ENCODE measurements at regions not wholly inside any gene's neighbourhood (a gene's known extent, or its start where the extent isn't known, plus 50 kb on each side); places are given as distances from the start of the nearest gene placed in this dataset.

GRCh38 chrX:39206399-39207145, 405.3 kb downstream of the MID1IP1 start (continued):
- no peak for TF ChIP-seq REST (IDR thresholded peaks at IDR 0.05; ENCODE audit: low read depth, low read length)

GRCh38 chrX:39211501-39211900, 410.2 kb downstream of the MID1IP1 start:
- no peaks in the 10 kb centered on the region for H3F3A ChIP-seq (replicated peaks; ENCODE audit: insufficient read depth)
- peaks cover 5% of the 10 kb centered on the region; the same call in 1 of the 2 replicates for H3K27me3 ChIP-seq (ENCODE audit: insufficient read depth)
- H3K4me1 ChIP-seq (ENCODE audit: control insufficient read depth in 1 of 2, insufficient read depth in 2 of 2, low read depth in 1 of 2, low read length in 1 of 2): no peaks in the 10 kb centered on the region
- no peaks in the 10 kb centered on the region for H3K9me3 ChIP-seq
- no peak overlapping the region for H3K9ac ChIP-seq
- no peak overlapping the region for H3K4me2 ChIP-seq
- no peak for DNase-seq
- ChIA-PET POLR2A (no interaction called here), CTCF (no interaction called here)
- 32% methylated on average over 1 of the region's 1 CpG for WGBS (ENCODE audit: low lambda C conversion rate)
- no peak overlapping the region for H2AFZ ChIP-seq (ENCODE audit: low read depth)
- H3K4me3 ChIP-seq (ENCODE audit: low read depth in 2 of 2, low read length in 1 of 2): no peak overlapping the region
- H3K9me2 ChIP-seq: no peaks in the 10 kb centered on the region
- no peaks in the 10 kb centered on the region for H3K36me3 ChIP-seq (replicated peaks in 1 of 2; ENCODE audit: control insufficient read depth in 1 of 2, insufficient read depth in 2 of 2, low read length in 1 of 2)
- no peaks in the 10 kb centered on the region for H4K20me1 ChIP-seq (ENCODE audit: insufficient read depth)
- H3K27ac ChIP-seq (ENCODE audit: low read depth in 2 of 2, low read length in 1 of 2): no peak overlapping the region
- H3K79me2 ChIP-seq (ENCODE audit: insufficient read depth): no peaks in the 10 kb centered on the region
- no peak for TF ChIP-seq SIN3A (IDR thresholded peaks at IDR 0.05; ENCODE audit: borderline replicate concordance, low read depth, low read length)
- no peak for TF ChIP-seq YY1 (IDR thresholded peaks at IDR 0.05; ENCODE audit: low read depth)
- TF ChIP-seq RFX5 (IDR thresholded peaks at IDR 0.05; ENCODE audit: low read length): no peak
- no peak for TF ChIP-seq GABPA (IDR thresholded peaks at IDR 0.05; ENCODE audit: low read depth)
- TF ChIP-seq MAX (IDR thresholded peaks at IDR 0.05; ENCODE audit: low read depth): no peak
- TF ChIP-seq MXI1 (IDR thresholded peaks at IDR 0.05; ENCODE audit: low read depth, low read length): no peak

- no peak overlapping the region for H2AFZ ChIP-seq (ENCODE audit: low read depth)
- DNase-seq: no peak
- TF ChIP-seq YY1 (IDR thresholded peaks at IDR 0.05; ENCODE audit: low read depth): no peak
- TF ChIP-seq NFIC (IDR thresholded peaks at IDR 0.05; ENCODE audit: borderline replicate concordance): no peak
- TF ChIP-seq FOXJ3 (CRISPR knock-in tag; IDR thresholded peaks at IDR 0.05): no peak
- TF ChIP-seq REST (IDR thresholded peaks at IDR 0.05; ENCODE audit: low read depth, low read length): no peak
- no peak for TF ChIP-seq TAF1 (IDR thresholded peaks at IDR 0.05; ENCODE audit: borderline replicate concordance, low read depth, low read length)
- TF ChIP-seq POLR2AphosphoS5 (IDR thresholded peaks at IDR 0.05; ENCODE audit: low read depth, low read length): no peak
- no peak for TF ChIP-seq USF2 (IDR thresholded peaks at IDR 0.05; ENCODE audit: borderline replicate concordance, low read depth, low read length)
- no peak for TF ChIP-seq RXRA (IDR thresholded peaks at IDR 0.05; ENCODE audit: borderline replicate concordance, low read depth)
- TF ChIP-seq NRF1 (IDR thresholded peaks at IDR 0.05; ENCODE audit: low read depth, low read length): no peak
- WGBS (ENCODE audit: low lambda C conversion rate): 24% methylated on average over 2 of the region's 2 CpGs
- H3K27me3 ChIP-seq (ENCODE audit: insufficient read depth): peaks cover 11% of the 10 kb centered on the region; the same call in 1 of the 2 replicates
- H3K4me1 ChIP-seq (ENCODE audit: control insufficient read depth in 1 of 2, insufficient read depth in 2 of 2, low read depth in 1 of 2, low read length in 1 of 2): no peaks in the 10 kb centered on the region
- ChIA-PET POLR2A (no interaction called here), CTCF (no interaction called here)
- H4K20me1 ChIP-seq (ENCODE audit: insufficient read depth): no peaks in the 10 kb centered on the region
- H3K4me3 ChIP-seq (ENCODE audit: low read depth in 2 of 2, low read length in 1 of 2): no peak overlapping the region
- H3K9ac ChIP-seq: no peak overlapping the region
- no peak overlapping the region for H3K27ac ChIP-seq (ENCODE audit: low read depth in 2 of 2, low read length in 1 of 2)
- H3F3A ChIP-seq (replicated peaks; ENCODE audit: insufficient read depth): no peaks in the 10 kb centered on the region
- no peaks in the 10 kb centered on the region for H3K9me2 ChIP-seq
- H3K4me2 ChIP-seq: no peak overlapping the region
- H3K79me2 ChIP-seq (ENCODE audit: insufficient read depth): no peaks in the 10 kb centered on the region
- H3K9me3 ChIP-seq: no peaks in the 10 kb centered on the region
- no peaks in the 10 kb centered on the region for H3K36me3 ChIP-seq (replicated peaks in 1 of 2; ENCODE audit: control insufficient read depth in 1 of 2, insufficient read depth in 2 of 2, low read length in 1 of 2)
Observed at GRCh38 chrX:39212456-39212855, 411.2 kb downstream of the MID1IP1 start.
